Activated B cell treated with CpG ODN at 0.5 μM for 24 hours (primary cell): ENCODE measurements at regions not wholly inside any gene's neighbourhood (a gene's known extent, or its start where the extent isn't known, plus 50 kb on each side); places are given as distances from the start of the nearest gene placed in this dataset.

Experiments used
- ATAC-seq: fragments of 200-7000 bp; cut with Tn5 transposase; one replicate; pipeline ENCODE4 v1.10.0; 2021; ENCODE audit warnings: low read depth, mild to moderate bottlenecking, moderate library complexity
- CTCF ChIA-PET: fragments of 350-600 bp; sonication (Branson Sonifier 250); formaldehyde crosslinking; loops from one replicate; lab custom pipeline; 2021; ENCODE audit warnings: antibody characterized with exemption; lab: Charles Lee
- POLR2A ChIA-PET: fragments of 350-600 bp; sonication (Branson Sonifier 250); formaldehyde crosslinking; loops from one replicate; lab custom pipeline; 2021; ENCODE audit warnings: antibody characterized with exemption; lab: Charles Lee
- DNase-seq: peaks from one replicate; pipeline ENCODE4 v3.0.0; 2022
- H3K27ac Mint-ChIP-seq: one replicate; pipeline ENCODE4 v1.8.0; 2020; ENCODE audit warnings: mixed read lengths
- H3K27me3 Mint-ChIP-seq: one replicate; pipeline ENCODE4 v1.8.0; 2021; ENCODE audit warnings: mixed read lengths
- H3K36me3 Mint-ChIP-seq: one replicate; pipeline ENCODE4 v1.8.0; 2021; ENCODE audit warnings: low read depth, mixed read lengths
- H3K4me1 Mint-ChIP-seq: one replicate; pipeline ENCODE4 v1.8.0; 2021; ENCODE audit warnings: mixed read lengths
- H3K4me3 Mint-ChIP-seq: one replicate; pipeline ENCODE4 v1.8.0; 2020; ENCODE audit warnings: mild to moderate bottlenecking, mixed read lengths
- H3K9me3 Mint-ChIP-seq: one replicate; pipeline ENCODE4 v1.8.0; 2020; ENCODE audit warnings: mixed read lengths
- intact Hi-C: fragments of 100-400 bp; cut with micrococcal nuclease; formaldehyde crosslinking; loops from one replicate; pipeline ENCODE4 v1.15.1; 2024
- TF ChIP-seq, protein P1 (sequence below): fragments of 200-600 bp; IDR thresholded peaks from one replicate; pipeline ENCODE4 v1.8.0; 2022; ENCODE audit warnings: antibody characterized with exemption, mild to moderate bottlenecking

DNA sequence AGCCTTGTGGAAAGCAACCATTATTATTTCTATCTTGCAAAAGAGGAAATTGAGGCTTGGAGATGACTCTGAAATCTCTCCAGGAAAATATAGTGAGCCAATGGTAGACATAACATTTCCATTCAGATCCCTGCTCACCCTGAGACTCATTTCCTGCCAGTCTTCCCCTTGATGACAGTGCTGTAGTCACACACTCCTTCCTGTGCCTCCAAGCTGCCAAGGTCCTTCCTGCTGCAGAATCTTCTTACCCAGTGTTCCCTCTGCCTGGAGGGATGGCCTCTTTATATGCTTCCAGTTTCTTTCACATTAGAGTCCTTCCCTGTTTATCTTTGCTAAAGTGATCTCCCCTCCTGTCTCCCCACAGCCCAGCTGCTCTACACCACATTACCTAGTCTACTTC lies 648.1 kb downstream of the TOX3 start:
- ChIA-PET CTCF (no interaction called here), POLR2A (no interaction called here)
- intact Hi-C loops, result no loop called here
- H3K27me3 Mint-ChIP-seq, result no peaks in the 10 kb centered on the region
- TF ChIP-seq, protein P1, sequence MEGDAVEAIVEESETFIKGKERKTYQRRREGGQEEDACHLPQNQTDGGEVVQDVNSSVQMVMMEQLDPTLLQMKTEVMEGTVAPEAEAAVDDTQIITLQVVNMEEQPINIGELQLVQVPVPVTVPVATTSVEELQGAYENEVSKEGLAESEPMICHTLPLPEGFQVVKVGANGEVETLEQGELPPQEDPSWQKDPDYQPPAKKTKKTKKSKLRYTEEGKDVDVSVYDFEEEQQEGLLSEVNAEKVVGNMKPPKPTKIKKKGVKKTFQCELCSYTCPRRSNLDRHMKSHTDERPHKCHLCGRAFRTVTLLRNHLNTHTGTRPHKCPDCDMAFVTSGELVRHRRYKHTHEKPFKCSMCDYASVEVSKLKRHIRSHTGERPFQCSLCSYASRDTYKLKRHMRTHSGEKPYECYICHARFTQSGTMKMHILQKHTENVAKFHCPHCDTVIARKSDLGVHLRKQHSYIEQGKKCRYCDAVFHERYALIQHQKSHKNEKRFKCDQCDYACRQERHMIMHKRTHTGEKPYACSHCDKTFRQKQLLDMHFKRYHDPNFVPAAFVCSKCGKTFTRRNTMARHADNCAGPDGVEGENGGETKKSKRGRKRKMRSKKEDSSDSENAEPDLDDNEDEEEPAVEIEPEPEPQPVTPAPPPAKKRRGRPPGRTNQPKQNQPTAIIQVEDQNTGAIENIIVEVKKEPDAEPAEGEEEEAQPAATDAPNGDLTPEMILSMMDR, result no peak
- no peaks in the 10 kb centered on the region for H3K4me1 Mint-ChIP-seq
- H3K9me3 Mint-ChIP-seq, result peaks cover 3% of the 10 kb centered on the region
- no peak for DNase-seq
- no peak overlapping the region for H3K4me3 Mint-ChIP-seq
- ATAC-seq, result no peak
- no peak overlapping the region for H3K27ac Mint-ChIP-seq
- no peaks in the 10 kb centered on the region for H3K36me3 Mint-ChIP-seq

DNA sequence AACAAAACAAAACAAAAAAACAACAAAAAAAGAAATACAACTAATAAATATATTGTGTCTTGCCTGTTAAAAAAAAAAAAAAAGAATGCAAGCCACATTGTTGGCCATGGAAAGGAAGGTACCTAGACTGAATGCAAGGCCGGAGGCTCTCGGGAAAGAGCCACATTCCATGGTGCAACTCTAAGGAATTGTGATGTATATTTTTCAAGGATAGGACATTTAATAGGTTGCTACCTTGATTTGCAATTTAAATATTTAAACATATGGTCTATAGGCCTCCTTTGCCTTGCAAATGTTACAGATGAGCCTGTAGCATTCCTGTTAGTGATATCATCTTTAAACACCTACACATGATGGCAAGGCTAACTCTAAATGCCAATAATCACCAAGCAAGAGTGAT lies 650.9 kb downstream of the TOX3 start:
- H3K27me3 Mint-ChIP-seq, result no peaks in the 10 kb centered on the region
- POLR2A ChIA-PET, result no interaction called here
- no peaks in the 10 kb centered on the region for H3K36me3 Mint-ChIP-seq
- H3K27ac Mint-ChIP-seq, result no peak overlapping the region
- H3K4me3 Mint-ChIP-seq, result no peak overlapping the region
- CTCF ChIA-PET, result no interaction called here
- DNase-seq, result no peak
- intact Hi-C loops, result no loop called here
- TF ChIP-seq, protein P1, result no peak
- no peaks in the 10 kb centered on the region for H3K4me1 Mint-ChIP-seq
- peaks cover 6% of the 10 kb centered on the region for H3K9me3 Mint-ChIP-seq
- ATAC-seq, result no peak

DNA sequence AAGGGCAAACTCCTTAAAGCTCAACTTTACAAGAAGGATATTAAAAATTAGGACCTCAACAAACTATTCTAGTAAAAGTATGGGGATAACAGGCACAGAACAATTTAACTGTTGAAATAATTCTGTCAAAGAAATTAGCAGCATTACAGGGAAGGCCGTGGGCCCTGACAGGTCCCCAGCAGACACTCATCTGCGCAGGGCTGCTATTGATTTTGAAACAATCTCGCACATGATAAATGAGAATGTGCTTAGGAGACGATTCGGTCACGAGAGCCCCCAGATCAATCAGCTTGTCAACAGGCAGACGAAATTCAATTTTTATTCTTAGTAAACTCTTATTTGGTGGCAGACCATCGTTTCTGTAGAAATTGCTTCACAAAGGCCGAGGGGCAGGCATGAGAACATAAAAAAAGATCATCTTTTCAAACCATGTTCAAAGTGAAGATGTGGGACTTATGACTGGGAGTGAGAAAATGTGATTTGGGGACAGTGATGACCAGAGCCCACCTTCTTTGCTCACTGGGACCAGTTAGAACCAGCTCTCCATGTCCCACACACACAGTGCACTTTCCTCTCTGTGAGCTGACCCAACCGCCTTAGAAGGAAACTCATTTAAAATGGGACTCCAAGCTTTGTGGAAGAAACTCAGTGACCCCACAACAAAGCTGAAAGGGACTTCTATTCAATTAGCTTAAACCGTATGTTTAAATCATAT lies 654.5 kb downstream of the TOX3 start:
- TF ChIP-seq, protein P1, result no peak

DNA sequence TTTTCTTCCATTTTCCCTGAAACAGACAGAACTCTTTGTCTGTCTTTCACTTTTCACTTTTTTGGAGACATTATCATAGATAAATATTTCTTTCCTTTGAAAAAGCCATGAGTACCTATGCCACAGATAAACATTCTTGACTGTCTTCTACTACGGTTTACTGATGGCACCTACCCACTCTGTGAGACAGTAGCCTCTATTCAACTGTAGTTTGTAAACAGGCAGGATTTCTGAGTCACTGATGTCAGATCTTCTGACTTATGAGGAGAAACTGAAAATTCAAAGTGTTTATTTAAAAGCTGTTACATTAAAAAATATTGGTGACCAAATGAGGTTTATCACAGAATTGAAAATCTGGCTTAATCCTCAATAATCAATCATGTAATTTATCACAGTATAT lies 658.4 kb downstream of the TOX3 start:
- no peaks in the 10 kb centered on the region for H3K36me3 Mint-ChIP-seq
- ChIA-PET CTCF (no interaction called here), POLR2A (no interaction called here)
- intact Hi-C loops, result no loop called here
- H3K27ac Mint-ChIP-seq, result no peak overlapping the region
- no peaks in the 10 kb centered on the region for H3K27me3 Mint-ChIP-seq
- DNase-seq (no peak), ATAC-seq (no peak)
- no peaks in the 10 kb centered on the region for H3K4me1 Mint-ChIP-seq
- TF ChIP-seq, protein P1, result no peak
- peaks cover 6% of the 10 kb centered on the region for H3K9me3 Mint-ChIP-seq
- H3K4me3 Mint-ChIP-seq, result no peak overlapping the region

More for the DNA sequence above, 654.5 kb downstream of the TOX3 start:
- CTCF ChIA-PET, result no interaction called here
- Mint-ChIP-seq H3K27ac (no peak overlapping the region), H3K4me3 (no peak overlapping the region), H3K4me1 (no peaks in the 10 kb centered on the region), H3K9me3 (peaks cover 6% of the 10 kb centered on the region), H3K36me3 (no peaks in the 10 kb centered on the region), H3K27me3 (no peaks in the 10 kb centered on the region)
- intact Hi-C loops, result no loop called here
- POLR2A ChIA-PET, result no interaction called here
- DNase-seq, result no peak
- ATAC-seq, result no peak

DNA sequence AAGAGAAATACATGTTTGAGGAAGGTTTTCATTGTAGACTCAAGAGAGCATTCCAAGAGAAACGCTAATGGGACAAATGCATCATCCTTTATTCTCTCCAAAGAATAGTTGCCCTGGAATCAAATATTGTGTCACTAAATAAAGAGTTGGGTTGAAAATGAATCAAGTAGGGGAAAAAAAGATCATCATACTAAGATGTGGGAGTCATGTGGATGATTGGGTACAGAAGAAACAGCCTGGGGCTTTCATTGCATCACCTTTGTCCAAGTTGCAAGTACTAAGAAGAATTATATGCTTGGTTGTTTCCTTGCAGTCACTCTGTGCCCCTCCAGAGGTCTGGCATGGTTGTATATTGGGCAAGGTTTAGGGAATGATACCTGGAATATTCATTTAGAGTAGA lies 658.9 kb downstream of the TOX3 start:
- H3K27ac Mint-ChIP-seq, result no peak overlapping the region
- H3K4me1 Mint-ChIP-seq, result no peaks in the 10 kb centered on the region
- intact Hi-C loops, result no loop called here
- H3K27me3 Mint-ChIP-seq, result no peaks in the 10 kb centered on the region
- ChIA-PET POLR2A (no interaction called here), CTCF (no interaction called here)
- H3K4me3 Mint-ChIP-seq, result no peak overlapping the region
- TF ChIP-seq, protein P1, result no peak
- ATAC-seq, result no peak
- DNase-seq, result no peak
- H3K9me3 Mint-ChIP-seq, result peaks cover under 1% of the 10 kb centered on the region
- H3K36me3 Mint-ChIP-seq, result no peaks in the 10 kb centered on the region
